ENCODE measurements at regions not wholly inside any gene's neighbourhood (a gene's known extent, or its start where the extent isn't known, plus 50 kb on each side); places are given as distances from the start of the nearest gene placed in this dataset.

GRCh38 chr7:56213574-56213973 lies 97.4 kb upstream of the NUPR2 start:
- TF ChIP-seq CTCF (conservative IDR thresholded peaks at IDR 0.05; ENCODE audit: low read depth, low read length): no peak
- TF ChIP-seq EZH2 (IDR thresholded peaks at IDR 0.05; ENCODE audit: borderline replicate concordance, low read depth, low read length, poor library complexity, severe bottlenecking): no peak

Measured in A673 (cell line).